Endothelial cell of umbilical vein (primary cell): ENCODE measurements at regions not wholly inside any gene's neighbourhood (a gene's known extent, or its start where the extent isn't known, plus 50 kb on each side); places are given as distances from the start of the nearest gene placed in this dataset.

Experiments
- BruUV-seq: library from RNA; stranded (reverse); fragments of 400-500 nt; replicated peaks from 2 replicates; lab custom pipeline; 2021; lab: Mats Ljungman, UMichigan
- CTCF ChIA-PET: fragments of 300-600, 350-600 bp; sonication (Branson Sonifier 250); formaldehyde crosslinking; loops from one replicate; lab custom pipeline; 2021; ENCODE audit warnings: antibody characterized with exemption, inconsistent platforms; lab: Charles Lee
- POLR2A ChIA-PET: fragments of 300-600, 350-600 bp; sonication (Branson Sonifier 250); formaldehyde crosslinking; loops from one replicate; lab custom pipeline; 2021; ENCODE audit warnings: antibody characterized with exemption, inconsistent platforms; lab: Charles Lee
- DNase-seq: peaks from one replicate; pipeline ENCODE4 v3.0.0-alpha.2; 2011; ENCODE audit warnings: low read depth, low spot score
- FAIRE-seq: peaks from 2 replicates; lab custom pipeline; 2011; peaks lifted over from hg19 to GRCh38; lab: Jason Lieb, UNC
- H2AFZ ChIP-seq: 2 replicates; pipeline ENCODE4 v1.6.0; 2012; ENCODE audit warnings: low read depth, low read length, control low read depth, inconsistent platforms
- H3K27ac ChIP-seq: 2 replicates; pipeline ENCODE4 v1.5.1; 2011; ENCODE audit warnings: low read depth, mild to moderate bottlenecking, control low read depth, low read length, moderate library complexity; ENCODE audit not compliant: insufficient read depth
- H3K27me3 ChIP-seq, 2 experiments: 2 replicates each; pipeline versions ENCODE4 v1.6.0 to v1.6.1; 2011; ENCODE audit warnings: low read length in 2 of 2, mixed read lengths in 1 of 2; ENCODE audit not compliant: control insufficient read depth in 2 of 2, insufficient read depth in 2 of 2
- H3K36me3 ChIP-seq, 2 experiments: 2 replicates in 1 of 2; 3 replicates in 1 of 2; pipeline ENCODE4 v1.5.1; 2011; ENCODE audit warnings: low read length in 2 of 2, mild to moderate bottlenecking in 1 of 2, moderate library complexity in 1 of 2; ENCODE audit not compliant: control insufficient read depth in 2 of 2, insufficient read depth in 2 of 2; ENCODE audit errors: extremely low read depth in 1 of 2
- H3K4me1 ChIP-seq: 3 replicates; pipeline ENCODE4 v1.5.1; 2011; ENCODE audit warnings: mild to moderate bottlenecking, low read length; ENCODE audit not compliant: control insufficient read depth, insufficient read depth; ENCODE audit errors: extremely low read depth
- H3K4me2 ChIP-seq: 2 replicates; pipeline ENCODE4 v1.6.1; 2011; ENCODE audit warnings: low read length, control low read depth, mixed read lengths; ENCODE audit not compliant: insufficient read depth
- H3K4me3 ChIP-seq, 3 experiments: fragments of 200-600 bp in 1 of 3; sonication (generic), shearing (Covaris generic) in 1 of 3; replicated peaks in 1 of 3; 2 replicates each; pipeline ENCODE4 v1.5.1; 2011 to 2016; ENCODE audit warnings: control low read depth in 3 of 3, low read length in 3 of 3, mild to moderate bottlenecking in 2 of 3, inconsistent platforms in 1 of 3, low read depth in 1 of 3, moderate library complexity in 1 of 3; ENCODE audit not compliant: insufficient read depth in 1 of 3
- H3K79me2 ChIP-seq: 2 replicates; pipeline ENCODE4 v1.6.0; 2012; ENCODE audit warnings: low read length, inconsistent platforms; ENCODE audit not compliant: control insufficient read depth, insufficient read depth
- H3K9ac ChIP-seq: replicated peaks from 2 replicates; pipeline ENCODE3; 2011; ENCODE audit warnings: low read length, control low read depth; ENCODE audit not compliant: insufficient read depth; ENCODE audit errors: extremely low read depth
- H3K9me1 ChIP-seq: replicated peaks from 3 replicates; pipeline ENCODE4 v1.6.0; 2011; ENCODE audit warnings: mild to moderate bottlenecking, low read length; ENCODE audit not compliant: control insufficient read depth, insufficient read depth; ENCODE audit errors: extremely low read depth
- H3K9me3 ChIP-seq: replicated peaks from 2 replicates; pipeline ENCODE4 v1.5.1; 2012; ENCODE audit warnings: low read length, inconsistent platforms; ENCODE audit not compliant: control insufficient read depth, insufficient read depth
- H4K20me1 ChIP-seq: replicated peaks from 2 replicates; pipeline ENCODE3; 2011; ENCODE audit warnings: mild to moderate bottlenecking, low read length; ENCODE audit not compliant: control insufficient read depth, insufficient read depth; ENCODE audit errors: extremely low read depth
- EZH2 ChIP-seq: IDR thresholded peaks from 2 replicates; pipeline ENCODE4 v1.6.1; 2012; ENCODE audit warnings: borderline replicate concordance, low read depth, mild to moderate bottlenecking, moderate library complexity, low read length, inconsistent platforms; ENCODE audit not compliant: severe bottlenecking
- FOS ChIP-seq: IDR thresholded peaks from 2 replicates; pipeline ENCODE4 v1.6.1; 2011; ENCODE audit warnings: mild to moderate bottlenecking, low read length, moderate library complexity, borderline replicate concordance; ENCODE audit not compliant: insufficient read depth
- GATA2 ChIP-seq: IDR thresholded peaks from 2 replicates; pipeline ENCODE4 v1.7.0; 2011; ENCODE audit warnings: low read depth, mild to moderate bottlenecking, moderate library complexity, mixed read lengths, low read length; ENCODE audit not compliant: insufficient read length, insufficient read depth
- JUN ChIP-seq: IDR thresholded peaks from 2 replicates; pipeline ENCODE4 v1.6.1; 2011; ENCODE audit warnings: borderline replicate concordance, low read depth; ENCODE audit not compliant: insufficient read length, insufficient read depth
- MYC ChIP-seq: IDR thresholded peaks from one replicate; pipeline ENCODE4 v1.6.1; 2011; ENCODE audit warnings: mild to moderate bottlenecking, low read depth, low read length
- POLR2A ChIP-seq: IDR thresholded peaks from 2 replicates; pipeline ENCODE4 v1.6.1; 2012; ENCODE audit warnings: low read depth, mild to moderate bottlenecking, control low read depth, low read length
- POLR2AphosphoS5 ChIP-seq: IDR thresholded peaks from 2 replicates; pipeline ENCODE4 v1.6.1; 2012; ENCODE audit warnings: low read depth, mild to moderate bottlenecking, control low read depth, low read length, moderate library complexity; ENCODE audit not compliant: insufficient read depth
- dilution Hi-C: fragments of 300-500 bp; cut with MboI; formaldehyde crosslinking; loops from one replicate; pipeline ENCODE4 v1.15.0; 2019; ENCODE audit warnings: low sequenced_read_pairs; ENCODE audit not compliant: extremely low pct_ligation_motif_present
- intact Hi-C: fragments of 100-400 bp; cut with micrococcal nuclease; formaldehyde crosslinking; loops from one replicate; pipeline ENCODE4 v1.10.0; 2022
- TF ChIP-seq, protein P1 (sequence below): IDR thresholded peaks from 2 replicates; pipeline ENCODE4 v1.6.1; 2011; ENCODE audit not compliant: insufficient read depth, insufficient read length
- TF ChIP-seq, protein P2 (sequence below), 2 donors: IDR thresholded peaks; 1 replicate in 1 of 2; 2 replicates in 1 of 2; pipeline ENCODE4 v1.5.1; 2011; ENCODE audit warnings: low read length in 2 of 2, mild to moderate bottlenecking in 2 of 2, moderate library complexity in 2 of 2, control low read depth in 1 of 2, inconsistent platforms in 1 of 2, low read depth in 1 of 2; ENCODE audit not compliant: insufficient read depth in 1 of 2; ENCODE audit errors: extremely low read depth in 1 of 2

DNA sequence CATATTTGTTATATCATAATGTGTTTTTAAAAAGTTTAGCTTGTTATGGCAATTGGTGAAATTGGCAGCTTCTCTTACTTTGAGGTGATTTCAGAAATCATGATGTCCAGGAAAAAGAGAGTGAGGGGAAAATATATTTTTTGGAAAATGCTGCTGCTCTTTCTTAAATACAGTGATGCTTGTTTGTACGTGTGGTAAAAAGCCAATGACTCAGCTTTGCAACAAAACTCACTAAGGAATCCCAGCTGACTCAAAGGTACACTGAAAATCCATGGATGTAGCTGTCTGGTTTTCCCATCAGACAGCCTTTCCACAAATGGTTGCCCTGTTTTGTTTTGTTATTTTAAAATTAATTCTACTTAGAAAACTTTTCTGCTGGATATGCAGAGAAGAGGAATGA lies 306.4 kb upstream of the PAPPA start:
- Histone ChIP-seq H3K4me3 (no peak overlapping the region), H3K9ac (no peak overlapping the region), H3K27ac (no peak overlapping the region), H3K36me3 (no peaks in the 10 kb centered on the region), H3K9me1 (no peaks in the 10 kb centered on the region), H3K9me3 (no peaks in the 10 kb centered on the region), H2AFZ (no peak overlapping the region), H4K20me1 (no peaks in the 10 kb centered on the region), H3K4me1 (no peaks in the 10 kb centered on the region), H3K4me2 (no peak overlapping the region), H3K79me2 (no peaks in the 10 kb centered on the region), H3K27me3 (no peaks in the 10 kb centered on the region)
- TF ChIP-seq POLR2A (no peak), MYC (no peak), POLR2AphosphoS5 (no peak), FOS (no peak), JUN (no peak), GATA2 (no peak), EZH2 (no peak)
- TF ChIP-seq, protein P1, sequence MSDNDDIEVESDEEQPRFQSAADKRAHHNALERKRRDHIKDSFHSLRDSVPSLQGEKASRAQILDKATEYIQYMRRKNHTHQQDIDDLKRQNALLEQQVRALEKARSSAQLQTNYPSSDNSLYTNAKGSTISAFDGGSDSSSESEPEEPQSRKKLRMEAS = no peak
- TF ChIP-seq, protein P2, sequence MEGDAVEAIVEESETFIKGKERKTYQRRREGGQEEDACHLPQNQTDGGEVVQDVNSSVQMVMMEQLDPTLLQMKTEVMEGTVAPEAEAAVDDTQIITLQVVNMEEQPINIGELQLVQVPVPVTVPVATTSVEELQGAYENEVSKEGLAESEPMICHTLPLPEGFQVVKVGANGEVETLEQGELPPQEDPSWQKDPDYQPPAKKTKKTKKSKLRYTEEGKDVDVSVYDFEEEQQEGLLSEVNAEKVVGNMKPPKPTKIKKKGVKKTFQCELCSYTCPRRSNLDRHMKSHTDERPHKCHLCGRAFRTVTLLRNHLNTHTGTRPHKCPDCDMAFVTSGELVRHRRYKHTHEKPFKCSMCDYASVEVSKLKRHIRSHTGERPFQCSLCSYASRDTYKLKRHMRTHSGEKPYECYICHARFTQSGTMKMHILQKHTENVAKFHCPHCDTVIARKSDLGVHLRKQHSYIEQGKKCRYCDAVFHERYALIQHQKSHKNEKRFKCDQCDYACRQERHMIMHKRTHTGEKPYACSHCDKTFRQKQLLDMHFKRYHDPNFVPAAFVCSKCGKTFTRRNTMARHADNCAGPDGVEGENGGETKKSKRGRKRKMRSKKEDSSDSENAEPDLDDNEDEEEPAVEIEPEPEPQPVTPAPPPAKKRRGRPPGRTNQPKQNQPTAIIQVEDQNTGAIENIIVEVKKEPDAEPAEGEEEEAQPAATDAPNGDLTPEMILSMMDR (IDR thresholded peaks at IDR 0.05; ENCODE audit: extremely low read depth in 1 of 2, insufficient read depth in 1 of 2, low read depth in 1 of 2, low read length in 2 of 2) = no peak
- FAIRE-seq = no peak
- no peak for DNase-seq
- intact Hi-C loops = no loop called here
- dilution Hi-C loops = no loop called here
- POLR2A ChIA-PET = no interaction called here
- BruUV-seq = no TSS peak
- CTCF ChIA-PET = no interaction called here
